ENCODE measurements at regions not wholly inside any gene's neighbourhood (a gene's known extent, or its start where the extent isn't known, plus 50 kb on each side); places are given as distances from the start of the nearest gene placed in this dataset.
"Not testable (repeated sequence)": the region's sequence is repeated elsewhere in the genome, so short reads cannot be mapped to it uniquely, and the experiment has no call there.

GRCh38 chr2:230619491-230619890 lies 93.2 kb upstream of the CAB39 start:
- no peak overlapping the region for H3K4me3 Mint-ChIP-seq
- H3K9me3 Mint-ChIP-seq = peaks cover 25% of the 10 kb centered on the region
- DNase-seq = no peak
- no peak for TF ChIP-seq CTCF (IDR thresholded peaks at IDR 0.05)
- no peaks in the 10 kb centered on the region for H3K4me1 Mint-ChIP-seq
- H3K27me3 Mint-ChIP-seq (ENCODE audit: low read depth, poor library complexity) = peaks cover 4% of the 10 kb centered on the region
- H3K27ac Mint-ChIP-seq = no peak overlapping the region
- no peaks in the 10 kb centered on the region for H3K36me3 Mint-ChIP-seq (ENCODE audit: low read depth)

GRCh38 chr2:230625220-230625619 lies 87.4 kb upstream of the CAB39 start:
- Mint-ChIP-seq H3K4me1 (peaks cover 11% of the 10 kb centered on the region), H3K9me3 (peaks cover 29% of the 10 kb centered on the region)
- H3K36me3 Mint-ChIP-seq (ENCODE audit: low read depth); H3K27me3 Mint-ChIP-seq (ENCODE audit: low read depth, poor library complexity); H3K27ac Mint-ChIP-seq; H3K4me3 Mint-ChIP-seq; DNase-seq: not testable (repeated sequence)

- not testable (repeated sequence) for H3K27me3 Mint-ChIP-seq (ENCODE audit: low read depth, poor library complexity); H3K27ac Mint-ChIP-seq
- peaks cover 21% of the 10 kb centered on the region for H3K9me3 Mint-ChIP-seq
Measured at GRCh38 chr2:230627091-230627490, 85.6 kb upstream of the CAB39 start.

GRCh38 chr2:230627806-230628724 lies 84.6 kb upstream of the CAB39 start:
- TF ChIP-seq CTCF (IDR thresholded peaks at IDR 0.05) = no peak
- no peak for DNase-seq
- peaks cover 11% of the 10 kb centered on the region for H3K4me1 Mint-ChIP-seq
- H3K36me3 Mint-ChIP-seq (ENCODE audit: low read depth) = no peaks in the 10 kb centered on the region
- H3K9me3 Mint-ChIP-seq = peaks cover 15% of the 10 kb centered on the region
- H3K27me3 Mint-ChIP-seq (ENCODE audit: low read depth, poor library complexity) = no peaks in the 10 kb centered on the region
- no peak overlapping the region for H3K4me3 Mint-ChIP-seq
- peak overlapping the region; percentile 15 for H3K27ac Mint-ChIP-seq

More at GRCh38 chr2:230627091-230627490, 85.6 kb upstream of the CAB39 start:
- H3K36me3 Mint-ChIP-seq (ENCODE audit: low read depth); DNase-seq; H3K4me3 Mint-ChIP-seq: not testable (repeated sequence)
- peaks cover 11% of the 10 kb centered on the region for H3K4me1 Mint-ChIP-seq

GRCh38 chr2:230631470-230631869 lies 81.2 kb upstream of the CAB39 start:
- Mint-ChIP-seq H3K27ac (no peak overlapping the region), H3K36me3 (ENCODE audit: low read depth) (no peaks in the 10 kb centered on the region)
- no peak for TF ChIP-seq CTCF (IDR thresholded peaks at IDR 0.05)

GRCh38 chr2:230634146-230634545 lies 78.5 kb upstream of the CAB39 start:
- Mint-ChIP-seq H3K9me3 (no peaks in the 10 kb centered on the region), H3K4me3 (no peak overlapping the region), H3K27ac (no peak overlapping the region), H3K4me1 (no peaks in the 10 kb centered on the region), H3K36me3 (ENCODE audit: low read depth) (no peaks in the 10 kb centered on the region), H3K27me3 (ENCODE audit: low read depth, poor library complexity) (peaks cover 3% of the 10 kb centered on the region)
- DNase-seq = no peak
- no peak for TF ChIP-seq CTCF (IDR thresholded peaks at IDR 0.05)

More at GRCh38 chr2:230631470-230631869, 81.2 kb upstream of the CAB39 start:
- DNase-seq = no peak
- peaks cover 11% of the 10 kb centered on the region for H3K4me1 Mint-ChIP-seq
- peaks cover 3% of the 10 kb centered on the region for H3K27me3 Mint-ChIP-seq (ENCODE audit: low read depth, poor library complexity)
- no peaks in the 10 kb centered on the region for H3K9me3 Mint-ChIP-seq
- H3K4me3 Mint-ChIP-seq = no peak overlapping the region

- H3K36me3 Mint-ChIP-seq (ENCODE audit: low read depth); H3K4me3 Mint-ChIP-seq; DNase-seq; H3K27me3 Mint-ChIP-seq (ENCODE audit: low read depth, poor library complexity); H3K9me3 Mint-ChIP-seq; H3K27ac Mint-ChIP-seq; H3K4me1 Mint-ChIP-seq: not testable (repeated sequence)
Measured at GRCh38 chr2:230634721-230635313, 77.8 kb upstream of the CAB39 start.

All from nephron progenitor cell (in vitro differentiated cells).